ENCODE measurements at regions not wholly inside any gene's neighbourhood (a gene's known extent, or its start where the extent isn't known, plus 50 kb on each side); places are given as distances from the start of the nearest gene placed in this dataset.

DNA sequence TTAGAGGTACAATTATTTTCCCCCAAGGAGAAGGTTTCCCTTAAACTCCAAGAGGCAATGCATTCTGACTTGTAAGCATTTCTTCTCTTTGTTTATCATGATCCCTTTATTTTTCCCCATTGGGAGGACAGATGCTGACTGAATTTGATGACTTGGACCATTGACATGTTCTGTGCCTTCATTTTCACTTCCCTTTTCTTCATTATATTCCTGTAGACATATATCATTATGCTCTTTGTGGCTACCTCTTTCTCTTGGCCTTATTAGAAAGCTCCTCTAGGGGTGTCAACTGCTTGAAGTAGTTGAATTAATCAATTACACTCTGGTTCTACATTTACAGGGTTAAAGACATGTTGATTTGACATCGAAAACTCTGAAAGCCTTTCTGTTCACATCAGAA is 330.0 kb upstream of the DCC start:
- no peaks in the 10 kb centered on the region for H3K27me3 ChIP-seq (replicated peaks in 1 of 4; ENCODE audit: control insufficient read depth in 3 of 4, extremely low read depth in 1 of 4, insufficient read depth in 3 of 4, low read length in 3 of 4)
- H4K91ac ChIP-seq (replicated peaks; ENCODE audit: insufficient read length, low read length) = no peak overlapping the region
- H3K79me2 ChIP-seq (ENCODE audit: control insufficient read depth in 1 of 2, insufficient read depth in 2 of 2, low read length in 2 of 2) = no peaks in the 10 kb centered on the region
- FAIRE-seq = no peak
- 77% methylated on average over 1 of the region's 1 CpG; no CpG with 5 or more reads in 1 of the 2 experiments for WGBS, 2 experiments (ENCODE audit: extremely low coverage in 1 of 2, insufficient coverage in 1 of 2, insufficient read length in 1 of 2, insufficient replicate concordance in 2 of 2, low coverage in 1 of 2, low lambda C conversion rate in 2 of 2, missing lambda C conversion rate in 1 of 2)
- no peaks in the 10 kb centered on the region for H3K36me3 ChIP-seq (ENCODE audit: control insufficient read depth in 2 of 4, insufficient read depth in 4 of 4, low read length in 3 of 4)
- no peak overlapping the region for H2BK20ac ChIP-seq (ENCODE audit: low read length)
- no peak for DNase-seq (ENCODE audit: low read depth in 1 of 2, low spot score in 2 of 2)
- H2AFZ ChIP-seq (ENCODE audit: low read length) = no peak overlapping the region
- no peak overlapping the region for H3K23ac ChIP-seq (ENCODE audit: insufficient read length)
- no peak overlapping the region for H2BK5ac ChIP-seq (ENCODE audit: low read depth, low read length)
- no peak overlapping the region for H2BK12ac ChIP-seq (ENCODE audit: low read depth, low read length)
- no peak overlapping the region for H3K27ac ChIP-seq (ENCODE audit: low read depth, low read length)
- POLR2A ChIA-PET (ENCODE audit: partially characterized antibody) = no interaction called here
- H3K4me2 ChIP-seq (ENCODE audit: insufficient read depth in 1 of 2, low read depth in 2 of 2, low read length in 2 of 2) = no peak overlapping the region
- H2BK15ac ChIP-seq (ENCODE audit: low read length) = no peak overlapping the region
- no peak overlapping the region for H3K9ac ChIP-seq (replicated peaks in 1 of 4; ENCODE audit: extremely low read depth in 1 of 4, low read depth in 3 of 4, low read length in 3 of 4)
- no peak overlapping the region for H3K4me3 ChIP-seq (ENCODE audit: extremely low read depth in 1 of 4, insufficient read depth in 2 of 4, low read depth in 3 of 4, low read length in 4 of 4)
- no peak overlapping the region for H3K4ac ChIP-seq (replicated peaks; ENCODE audit: insufficient read length, low read depth, low read length)
- no peak overlapping the region for H4K8ac ChIP-seq (ENCODE audit: extremely low read depth, insufficient read depth, low read length)
- H3K18ac ChIP-seq (ENCODE audit: extremely low read depth, low read length) = no peak overlapping the region
- no peak overlapping the region for H2BK120ac ChIP-seq (replicated peaks; ENCODE audit: low read depth, low read length)
- no peaks in the 10 kb centered on the region for H4K20me1 ChIP-seq (replicated peaks in 1 of 2; ENCODE audit: control insufficient read depth in 1 of 2, insufficient read depth in 2 of 2, low read length in 2 of 2)
- no peak overlapping the region for H3K56ac ChIP-seq (replicated peaks; ENCODE audit: insufficient read length, low read depth, low read length)
- no peaks in the 10 kb centered on the region for H3K4me1 ChIP-seq (replicated peaks in 1 of 4; ENCODE audit: control insufficient read depth in 3 of 4, insufficient read depth in 4 of 4, low read length in 3 of 4)
- H4K5ac ChIP-seq (ENCODE audit: insufficient read length, low read depth, low read length) = no peak overlapping the region
- CTCF ChIA-PET (ENCODE audit: partially characterized antibody) = interaction anchor here (1.1 kb wide), 1 partner anchor 279 kb away, joined by 3 read pairs; no protein-coding TSS in a partner anchor
- H3K23me2 ChIP-seq (ENCODE audit: low read depth, low read length) = no peaks in the 10 kb centered on the region
- H3K9me3 ChIP-seq (ENCODE audit: insufficient read depth in 2 of 2, low read depth in 1 of 2, low read length in 1 of 2) = no peaks in the 10 kb centered on the region
- H2AK5ac ChIP-seq (ENCODE audit: low read depth, low read length) = no peak overlapping the region
- no peak overlapping the region for H3K14ac ChIP-seq (ENCODE audit: insufficient read length)
- H3K79me1 ChIP-seq (ENCODE audit: low read depth, low read length) = no peaks in the 10 kb centered on the region
- TF ChIP-seq, protein P1, sequence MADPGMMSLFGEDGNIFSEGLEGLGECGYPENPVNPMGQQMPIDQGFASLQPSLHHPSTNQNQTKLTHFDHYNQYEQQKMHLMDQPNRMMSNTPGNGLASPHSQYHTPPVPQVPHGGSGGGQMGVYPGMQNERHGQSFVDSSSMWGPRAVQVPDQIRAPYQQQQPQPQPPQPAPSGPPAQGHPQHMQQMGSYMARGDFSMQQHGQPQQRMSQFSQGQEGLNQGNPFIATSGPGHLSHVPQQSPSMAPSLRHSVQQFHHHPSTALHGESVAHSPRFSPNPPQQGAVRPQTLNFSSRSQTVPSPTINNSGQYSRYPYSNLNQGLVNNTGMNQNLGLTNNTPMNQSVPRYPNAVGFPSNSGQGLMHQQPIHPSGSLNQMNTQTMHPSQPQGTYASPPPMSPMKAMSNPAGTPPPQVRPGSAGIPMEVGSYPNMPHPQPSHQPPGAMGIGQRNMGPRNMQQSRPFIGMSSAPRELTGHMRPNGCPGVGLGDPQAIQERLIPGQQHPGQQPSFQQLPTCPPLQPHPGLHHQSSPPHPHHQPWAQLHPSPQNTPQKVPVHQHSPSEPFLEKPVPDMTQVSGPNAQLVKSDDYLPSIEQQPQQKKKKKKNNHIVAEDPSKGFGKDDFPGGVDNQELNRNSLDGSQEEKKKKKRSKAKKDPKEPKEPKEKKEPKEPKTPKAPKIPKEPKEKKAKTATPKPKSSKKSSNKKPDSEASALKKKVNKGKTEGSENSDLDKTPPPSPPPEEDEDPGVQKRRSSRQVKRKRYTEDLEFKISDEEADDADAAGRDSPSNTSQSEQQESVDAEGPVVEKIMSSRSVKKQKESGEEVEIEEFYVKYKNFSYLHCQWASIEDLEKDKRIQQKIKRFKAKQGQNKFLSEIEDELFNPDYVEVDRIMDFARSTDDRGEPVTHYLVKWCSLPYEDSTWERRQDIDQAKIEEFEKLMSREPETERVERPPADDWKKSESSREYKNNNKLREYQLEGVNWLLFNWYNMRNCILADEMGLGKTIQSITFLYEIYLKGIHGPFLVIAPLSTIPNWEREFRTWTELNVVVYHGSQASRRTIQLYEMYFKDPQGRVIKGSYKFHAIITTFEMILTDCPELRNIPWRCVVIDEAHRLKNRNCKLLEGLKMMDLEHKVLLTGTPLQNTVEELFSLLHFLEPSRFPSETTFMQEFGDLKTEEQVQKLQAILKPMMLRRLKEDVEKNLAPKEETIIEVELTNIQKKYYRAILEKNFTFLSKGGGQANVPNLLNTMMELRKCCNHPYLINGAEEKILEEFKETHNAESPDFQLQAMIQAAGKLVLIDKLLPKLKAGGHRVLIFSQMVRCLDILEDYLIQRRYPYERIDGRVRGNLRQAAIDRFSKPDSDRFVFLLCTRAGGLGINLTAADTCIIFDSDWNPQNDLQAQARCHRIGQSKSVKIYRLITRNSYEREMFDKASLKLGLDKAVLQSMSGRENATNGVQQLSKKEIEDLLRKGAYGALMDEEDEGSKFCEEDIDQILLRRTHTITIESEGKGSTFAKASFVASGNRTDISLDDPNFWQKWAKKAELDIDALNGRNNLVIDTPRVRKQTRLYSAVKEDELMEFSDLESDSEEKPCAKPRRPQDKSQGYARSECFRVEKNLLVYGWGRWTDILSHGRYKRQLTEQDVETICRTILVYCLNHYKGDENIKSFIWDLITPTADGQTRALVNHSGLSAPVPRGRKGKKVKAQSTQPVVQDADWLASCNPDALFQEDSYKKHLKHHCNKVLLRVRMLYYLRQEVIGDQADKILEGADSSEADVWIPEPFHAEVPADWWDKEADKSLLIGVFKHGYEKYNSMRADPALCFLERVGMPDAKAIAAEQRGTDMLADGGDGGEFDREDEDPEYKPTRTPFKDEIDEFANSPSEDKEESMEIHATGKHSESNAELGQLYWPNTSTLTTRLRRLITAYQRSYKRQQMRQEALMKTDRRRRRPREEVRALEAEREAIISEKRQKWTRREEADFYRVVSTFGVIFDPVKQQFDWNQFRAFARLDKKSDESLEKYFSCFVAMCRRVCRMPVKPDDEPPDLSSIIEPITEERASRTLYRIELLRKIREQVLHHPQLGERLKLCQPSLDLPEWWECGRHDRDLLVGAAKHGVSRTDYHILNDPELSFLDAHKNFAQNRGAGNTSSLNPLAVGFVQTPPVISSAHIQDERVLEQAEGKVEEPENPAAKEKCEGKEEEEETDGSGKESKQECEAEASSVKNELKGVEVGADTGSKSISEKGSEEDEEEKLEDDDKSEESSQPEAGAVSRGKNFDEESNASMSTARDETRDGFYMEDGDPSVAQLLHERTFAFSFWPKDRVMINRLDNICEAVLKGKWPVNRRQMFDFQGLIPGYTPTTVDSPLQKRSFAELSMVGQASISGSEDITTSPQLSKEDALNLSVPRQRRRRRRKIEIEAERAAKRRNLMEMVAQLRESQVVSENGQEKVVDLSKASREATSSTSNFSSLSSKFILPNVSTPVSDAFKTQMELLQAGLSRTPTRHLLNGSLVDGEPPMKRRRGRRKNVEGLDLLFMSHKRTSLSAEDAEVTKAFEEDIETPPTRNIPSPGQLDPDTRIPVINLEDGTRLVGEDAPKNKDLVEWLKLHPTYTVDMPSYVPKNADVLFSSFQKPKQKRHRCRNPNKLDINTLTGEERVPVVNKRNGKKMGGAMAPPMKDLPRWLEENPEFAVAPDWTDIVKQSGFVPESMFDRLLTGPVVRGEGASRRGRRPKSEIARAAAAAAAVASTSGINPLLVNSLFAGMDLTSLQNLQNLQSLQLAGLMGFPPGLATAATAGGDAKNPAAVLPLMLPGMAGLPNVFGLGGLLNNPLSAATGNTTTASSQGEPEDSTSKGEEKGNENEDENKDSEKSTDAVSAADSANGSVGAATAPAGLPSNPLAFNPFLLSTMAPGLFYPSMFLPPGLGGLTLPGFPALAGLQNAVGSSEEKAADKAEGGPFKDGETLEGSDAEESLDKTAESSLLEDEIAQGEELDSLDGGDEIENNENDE (IDR thresholded peaks at IDR 0.05; ENCODE audit: insufficient replicate concordance, low read length) = no peak
